H1 (cell line): ENCODE measurements at regions not wholly inside any gene's neighbourhood (a gene's known extent, or its start where the extent isn't known, plus 50 kb on each side); places are given as distances from the start of the nearest gene placed in this dataset.

Source experiments
- CHD2 ChIP-seq: IDR thresholded peaks from 2 replicates; pipeline ENCODE4 v1.6.1; 2012; ENCODE audit warnings: low read length, improper control_type of control experiment
- CTCF ChIP-seq, 3 experiments: IDR thresholded peaks; 1 replicate in 2 of 3; 2 replicates in 1 of 3; pipeline versions ENCODE4 v1.5.1 to v1.6.1; 2011; ENCODE audit warnings: low read length in 3 of 3, mild to moderate bottlenecking in 3 of 3, inconsistent platforms in 2 of 3, low read depth in 1 of 3, moderate library complexity in 1 of 3; ENCODE audit not compliant: insufficient read depth in 1 of 3; ENCODE audit errors: control extremely low read depth in 1 of 3
- FOSL1 ChIP-seq: IDR thresholded peaks from 2 replicates; pipeline ENCODE4 v1.6.1; 2011; ENCODE audit warnings: mild to moderate bottlenecking, low read depth, low read length, moderate library complexity; ENCODE audit not compliant: insufficient read depth
- JUN ChIP-seq: IDR thresholded peaks from 2 replicates; pipeline ENCODE4 v1.6.1; 2011; ENCODE audit warnings: low read depth, mild to moderate bottlenecking, improper control_type of control experiment, low read length
- MAFK ChIP-seq: IDR thresholded peaks from 2 replicates; pipeline ENCODE4 v1.6.1; 2012; ENCODE audit warnings: low read depth, mild to moderate bottlenecking, improper control_type of control experiment, low read length
- MAX ChIP-seq: IDR thresholded peaks from 2 replicates; pipeline ENCODE4 v1.6.1; 2012; ENCODE audit warnings: inconsistent platforms
- POU5F1 ChIP-seq: IDR thresholded peaks from 2 replicates; pipeline ENCODE4 v1.6.1; 2011; ENCODE audit warnings: low read depth, mild to moderate bottlenecking, low read length, moderate library complexity
- TAF1 ChIP-seq: IDR thresholded peaks from 2 replicates; pipeline ENCODE4 v1.6.1; 2011; ENCODE audit warnings: mild to moderate bottlenecking, low read depth, low read length

- no peak for TF ChIP-seq MAX
- no peak for TF ChIP-seq POU5F1
- TF ChIP-seq CTCF (IDR thresholded peaks at IDR 0.05; ENCODE audit: control extremely low read depth in 1 of 3, insufficient read depth in 1 of 3, low read depth in 1 of 3, low read length in 3 of 3), result no peak
- no peak for TF ChIP-seq CHD2
- TF ChIP-seq TAF1, result no peak
- no peak for TF ChIP-seq JUN
- no peak for TF ChIP-seq MAFK
- TF ChIP-seq FOSL1, result no peak
Observed at GRCh38 chr4:134141728-134142127, 59.9 kb downstream of the PABPC4L start.
